ENCODE measurements at regions not wholly inside any gene's neighbourhood (a gene's known extent, or its start where the extent isn't known, plus 50 kb on each side); places are given as distances from the start of the nearest gene placed in this dataset.

DNA sequence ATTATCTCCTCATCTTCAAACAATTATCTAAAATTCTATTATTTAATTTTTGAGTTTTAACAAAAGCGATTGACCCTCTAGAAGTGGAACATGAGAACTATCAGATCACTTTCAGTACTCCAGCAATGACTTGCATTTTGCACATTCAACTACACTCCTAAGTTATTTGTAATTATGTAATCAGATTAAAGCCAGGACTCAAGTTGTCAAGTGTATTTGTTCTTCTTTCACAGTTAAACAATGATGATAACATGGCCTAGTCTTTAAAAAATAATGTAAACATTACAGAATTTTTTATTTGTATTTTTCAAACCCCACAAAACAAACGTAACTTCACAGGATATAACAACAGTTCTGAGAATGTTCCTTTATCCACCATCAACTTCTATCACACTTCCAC lies 2148.9 kb upstream of the ACO1 start:
- H3K36me3 ChIP-seq, result no peaks in the 10 kb centered on the region
- H3K4me1 ChIP-seq, result no peaks in the 10 kb centered on the region
- H3K27ac ChIP-seq, result no peak overlapping the region
- WGBS, 2 donors, result 52 to 63% methylated on average over 2 of the region's 2 CpGs
- H3K27me3 ChIP-seq, result no peaks in the 10 kb centered on the region
- H3K9me3 ChIP-seq, result no peaks in the 10 kb centered on the region
- intact Hi-C loops (cut with DNase I), result no loop called here
- H3K4me3 ChIP-seq, result no peak overlapping the region
- no peak for DNase-seq
- TF ChIP-seq, protein P1, sequence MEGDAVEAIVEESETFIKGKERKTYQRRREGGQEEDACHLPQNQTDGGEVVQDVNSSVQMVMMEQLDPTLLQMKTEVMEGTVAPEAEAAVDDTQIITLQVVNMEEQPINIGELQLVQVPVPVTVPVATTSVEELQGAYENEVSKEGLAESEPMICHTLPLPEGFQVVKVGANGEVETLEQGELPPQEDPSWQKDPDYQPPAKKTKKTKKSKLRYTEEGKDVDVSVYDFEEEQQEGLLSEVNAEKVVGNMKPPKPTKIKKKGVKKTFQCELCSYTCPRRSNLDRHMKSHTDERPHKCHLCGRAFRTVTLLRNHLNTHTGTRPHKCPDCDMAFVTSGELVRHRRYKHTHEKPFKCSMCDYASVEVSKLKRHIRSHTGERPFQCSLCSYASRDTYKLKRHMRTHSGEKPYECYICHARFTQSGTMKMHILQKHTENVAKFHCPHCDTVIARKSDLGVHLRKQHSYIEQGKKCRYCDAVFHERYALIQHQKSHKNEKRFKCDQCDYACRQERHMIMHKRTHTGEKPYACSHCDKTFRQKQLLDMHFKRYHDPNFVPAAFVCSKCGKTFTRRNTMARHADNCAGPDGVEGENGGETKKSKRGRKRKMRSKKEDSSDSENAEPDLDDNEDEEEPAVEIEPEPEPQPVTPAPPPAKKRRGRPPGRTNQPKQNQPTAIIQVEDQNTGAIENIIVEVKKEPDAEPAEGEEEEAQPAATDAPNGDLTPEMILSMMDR (IDR thresholded peaks at IDR 0.05), result no peak
- no peak for TF ChIP-seq POLR2A (IDR thresholded peaks at IDR 0.05)

DNA sequence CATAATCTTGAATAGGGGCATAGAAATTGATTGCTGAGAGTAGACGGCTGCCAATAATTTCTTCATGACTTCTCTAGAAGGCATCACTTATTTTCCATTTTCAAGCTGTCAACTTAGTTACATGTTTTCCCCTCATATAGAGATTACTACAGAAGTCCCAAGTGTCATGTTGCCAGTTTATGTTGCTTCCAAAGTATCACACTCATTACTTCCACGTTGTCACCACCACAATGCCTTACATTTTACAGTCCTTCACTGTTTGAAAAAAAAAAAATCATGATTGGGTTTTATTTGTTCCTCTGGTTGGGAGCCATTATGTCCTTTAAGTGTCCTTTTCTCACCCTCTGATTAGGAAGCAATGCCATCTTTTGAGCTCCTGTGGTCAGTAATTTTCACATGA lies 2144.6 kb upstream of the ACO1 start:
- intact Hi-C loops (cut with DNase I), result no loop called here

DNA sequence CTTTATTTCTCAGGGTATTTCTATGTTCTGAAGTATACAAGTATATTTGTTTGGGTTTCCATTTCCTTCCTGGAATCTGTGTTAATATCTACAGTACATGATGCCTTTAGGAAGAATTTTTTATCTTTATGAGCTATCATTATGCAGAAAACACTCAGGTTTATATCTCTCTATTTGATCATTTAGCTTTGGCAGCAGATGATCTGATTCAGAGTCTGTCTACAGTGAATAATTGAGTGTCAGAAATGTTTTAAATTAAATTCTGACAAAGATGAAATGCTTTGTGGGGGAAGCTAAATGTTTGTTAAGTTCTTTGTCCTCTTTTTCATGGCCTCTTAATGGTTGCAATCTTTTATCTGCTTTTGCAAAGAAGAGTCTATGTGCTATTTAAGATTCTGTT lies 2141.0 kb upstream of the ACO1 start:
- no peaks in the 10 kb centered on the region for H3K9me3 ChIP-seq
- H3K36me3 ChIP-seq, result no peaks in the 10 kb centered on the region
- DNase-seq, result no peak
- intact Hi-C loops (cut with DNase I), result no loop called here
- H3K27ac ChIP-seq, result no peak overlapping the region
- no peak overlapping the region for H3K4me3 ChIP-seq
- no peak for TF ChIP-seq POLR2A (IDR thresholded peaks at IDR 0.05)
- H3K27me3 ChIP-seq, result no peaks in the 10 kb centered on the region
- no peaks in the 10 kb centered on the region for H3K4me1 ChIP-seq

More for the DNA sequence above, 2144.6 kb upstream of the ACO1 start:
- H3K4me3 ChIP-seq, result no peak overlapping the region
- no peaks in the 10 kb centered on the region for H3K9me3 ChIP-seq
- DNase-seq, result no peak
- no peak overlapping the region for H3K27ac ChIP-seq
- 41 to 52% methylated on average over 2 of the region's 2 CpGs for WGBS, 2 donors
- no peaks in the 10 kb centered on the region for H3K36me3 ChIP-seq
- H3K4me1 ChIP-seq, result no peaks in the 10 kb centered on the region
- TF ChIP-seq, protein P1 (IDR thresholded peaks at IDR 0.05), result no peak
- no peak for TF ChIP-seq POLR2A (IDR thresholded peaks at IDR 0.05)
- H3K27me3 ChIP-seq, result no peaks in the 10 kb centered on the region

DNA sequence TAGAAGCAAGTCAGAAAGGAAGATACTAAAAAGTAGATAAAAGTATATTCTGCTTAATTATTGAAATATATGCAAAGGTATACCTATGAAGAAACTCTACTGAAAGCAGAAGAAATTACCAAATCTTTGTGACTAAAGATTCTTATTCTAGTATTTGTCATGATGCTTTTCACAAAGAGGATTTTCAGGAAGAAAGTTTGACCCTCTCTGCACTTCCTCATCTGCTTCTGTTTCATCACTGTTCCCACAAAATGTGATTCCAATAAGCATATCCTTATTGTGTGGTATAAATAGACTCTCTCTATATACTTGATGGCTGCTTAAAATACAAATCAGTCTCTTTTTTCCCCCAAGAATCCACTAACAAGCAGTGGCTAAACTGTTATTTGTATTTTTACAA lies 2139.6 kb upstream of the ACO1 start:
- no peaks in the 10 kb centered on the region for H3K9me3 ChIP-seq
- intact Hi-C loops (cut with DNase I), result no loop called here
- DNase-seq, result no peak
- TF ChIP-seq POLR2A (IDR thresholded peaks at IDR 0.05), result no peak
- TF ChIP-seq, protein P1 (IDR thresholded peaks at IDR 0.05), result no peak
- no peak overlapping the region for H3K27ac ChIP-seq
- no peak overlapping the region for H3K4me3 ChIP-seq
- H3K36me3 ChIP-seq, result no peaks in the 10 kb centered on the region
- no peaks in the 10 kb centered on the region for H3K4me1 ChIP-seq
- H3K27me3 ChIP-seq, result no peaks in the 10 kb centered on the region

DNA sequence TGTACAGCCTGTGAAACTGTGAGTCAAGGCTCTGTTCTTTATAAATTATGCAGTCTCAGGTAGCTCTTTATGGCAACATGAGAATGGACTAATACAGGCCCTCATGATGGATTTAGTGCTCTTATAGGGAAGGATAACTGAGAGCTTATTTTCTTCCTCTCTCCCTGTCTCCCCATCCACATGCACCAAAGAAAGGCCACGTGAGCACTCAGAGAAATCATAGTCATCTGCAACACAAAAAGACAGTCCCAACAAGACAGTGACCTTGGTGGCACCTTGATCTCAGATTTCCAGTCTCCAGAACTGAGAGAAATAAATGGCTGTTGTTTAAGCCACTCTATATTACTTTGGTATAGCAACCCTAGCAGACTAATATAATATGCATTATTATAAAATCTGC lies 2133.6 kb upstream of the ACO1 start:
- Histone ChIP-seq H3K4me3 (no peak overlapping the region), H3K27me3 (no peaks in the 10 kb centered on the region), H3K9me3 (no peaks in the 10 kb centered on the region), H3K27ac (no peak overlapping the region), H3K36me3 (no peaks in the 10 kb centered on the region), H3K4me1 (no peaks in the 10 kb centered on the region)
- no peak for DNase-seq
- TF ChIP-seq POLR2A (IDR thresholded peaks at IDR 0.05), result no peak
- TF ChIP-seq, protein P1 (IDR thresholded peaks at IDR 0.05), result no peak
- 41 to 50% methylated on average over 1 of the region's 1 CpG for whole genome bisulfite sequencing, 2 donors
- intact Hi-C loops (cut with DNase I), result no loop called here

DNA sequence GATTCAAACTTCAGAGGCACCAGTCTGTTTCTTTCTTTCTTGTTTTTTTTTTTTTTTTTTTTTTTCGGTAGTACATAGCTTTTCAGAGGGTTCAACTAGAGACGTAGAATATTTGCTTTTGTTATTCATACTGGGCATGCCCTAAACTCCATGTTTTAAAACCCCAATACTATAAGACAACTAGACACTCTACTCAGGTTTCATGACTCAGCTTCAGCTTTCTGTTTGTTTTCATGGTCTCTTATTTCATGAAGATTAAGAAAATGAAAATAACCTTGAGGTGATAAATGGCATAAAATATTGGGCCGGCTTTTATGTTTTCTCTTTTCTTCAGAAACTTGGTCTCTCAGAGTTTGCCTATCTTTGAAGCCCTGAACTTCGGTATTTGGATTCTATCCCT lies 2126.3 kb upstream of the ACO1 start:
- TF ChIP-seq POLR2A (IDR thresholded peaks at IDR 0.05), result no peak
- TF ChIP-seq, protein P1 (IDR thresholded peaks at IDR 0.05), result no peak
- no peak for DNase-seq
- peaks cover 0 to 3% (median 0%) of the 10 kb centered on the region in 3 donors for H3K9me3 ChIP-seq
- H3K27ac ChIP-seq, result no peak overlapping the region
- H3K27me3 ChIP-seq, result no peaks in the 10 kb centered on the region
- 57 to 78% methylated on average over 3 to 4 of the region's 4 CpGs for whole genome bisulfite sequencing, 2 donors
- H3K4me1 ChIP-seq, result no peaks in the 10 kb centered on the region
- H3K36me3 ChIP-seq, result no peaks in the 10 kb centered on the region
- intact Hi-C loops (cut with DNase I), result no loop called here
- no peak overlapping the region for H3K4me3 ChIP-seq
